ENCODE measurements at regions not wholly inside any gene's neighbourhood (a gene's known extent, or its start where the extent isn't known, plus 50 kb on each side); places are given as distances from the start of the nearest gene placed in this dataset.

DNA sequence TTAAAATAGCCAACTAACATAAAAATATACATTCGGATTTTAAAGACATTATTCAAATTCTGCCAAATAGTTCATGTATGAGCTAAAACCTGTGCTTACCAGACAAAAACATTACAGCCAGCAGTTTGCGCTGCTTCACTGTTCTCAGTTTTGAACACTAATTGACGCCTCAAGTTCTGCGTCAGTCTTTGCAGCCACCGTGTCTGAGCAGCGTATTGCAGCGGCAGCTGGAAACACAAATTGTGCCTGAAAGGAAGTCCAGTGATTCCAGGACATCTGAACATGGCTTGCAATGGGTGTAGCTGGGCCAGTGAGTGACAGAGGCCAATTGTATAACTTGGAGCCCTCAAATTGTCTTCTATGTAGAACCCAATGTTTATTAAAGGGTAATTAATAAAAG is 267.6 kb downstream of the TFCP2L1 start:
- Histone ChIP-seq H3K4me3 (ENCODE audit: low read depth, low read length) (no peak overlapping the region), H3K27ac (no peak overlapping the region), H3K9me3 (ENCODE audit: control insufficient read depth, low read length) (no peaks in the 10 kb centered on the region), H3K27me3 (ENCODE audit: control insufficient read depth, insufficient read depth, low read length) (no peaks in the 10 kb centered on the region), H3K4me2 (ENCODE audit: low read length) (no peak overlapping the region), H3K4me1 (no peaks in the 10 kb centered on the region), H3K36me3 (ENCODE audit: control insufficient read depth, insufficient read depth, low read length) (no peaks in the 10 kb centered on the region), H3K9ac (no peak overlapping the region), H3K79me2 (no peaks in the 10 kb centered on the region), H2AFZ (no peak overlapping the region)
- TF ChIP-seq, protein P1, sequence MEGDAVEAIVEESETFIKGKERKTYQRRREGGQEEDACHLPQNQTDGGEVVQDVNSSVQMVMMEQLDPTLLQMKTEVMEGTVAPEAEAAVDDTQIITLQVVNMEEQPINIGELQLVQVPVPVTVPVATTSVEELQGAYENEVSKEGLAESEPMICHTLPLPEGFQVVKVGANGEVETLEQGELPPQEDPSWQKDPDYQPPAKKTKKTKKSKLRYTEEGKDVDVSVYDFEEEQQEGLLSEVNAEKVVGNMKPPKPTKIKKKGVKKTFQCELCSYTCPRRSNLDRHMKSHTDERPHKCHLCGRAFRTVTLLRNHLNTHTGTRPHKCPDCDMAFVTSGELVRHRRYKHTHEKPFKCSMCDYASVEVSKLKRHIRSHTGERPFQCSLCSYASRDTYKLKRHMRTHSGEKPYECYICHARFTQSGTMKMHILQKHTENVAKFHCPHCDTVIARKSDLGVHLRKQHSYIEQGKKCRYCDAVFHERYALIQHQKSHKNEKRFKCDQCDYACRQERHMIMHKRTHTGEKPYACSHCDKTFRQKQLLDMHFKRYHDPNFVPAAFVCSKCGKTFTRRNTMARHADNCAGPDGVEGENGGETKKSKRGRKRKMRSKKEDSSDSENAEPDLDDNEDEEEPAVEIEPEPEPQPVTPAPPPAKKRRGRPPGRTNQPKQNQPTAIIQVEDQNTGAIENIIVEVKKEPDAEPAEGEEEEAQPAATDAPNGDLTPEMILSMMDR (IDR thresholded peaks at IDR 0.05) = no peak

DNA sequence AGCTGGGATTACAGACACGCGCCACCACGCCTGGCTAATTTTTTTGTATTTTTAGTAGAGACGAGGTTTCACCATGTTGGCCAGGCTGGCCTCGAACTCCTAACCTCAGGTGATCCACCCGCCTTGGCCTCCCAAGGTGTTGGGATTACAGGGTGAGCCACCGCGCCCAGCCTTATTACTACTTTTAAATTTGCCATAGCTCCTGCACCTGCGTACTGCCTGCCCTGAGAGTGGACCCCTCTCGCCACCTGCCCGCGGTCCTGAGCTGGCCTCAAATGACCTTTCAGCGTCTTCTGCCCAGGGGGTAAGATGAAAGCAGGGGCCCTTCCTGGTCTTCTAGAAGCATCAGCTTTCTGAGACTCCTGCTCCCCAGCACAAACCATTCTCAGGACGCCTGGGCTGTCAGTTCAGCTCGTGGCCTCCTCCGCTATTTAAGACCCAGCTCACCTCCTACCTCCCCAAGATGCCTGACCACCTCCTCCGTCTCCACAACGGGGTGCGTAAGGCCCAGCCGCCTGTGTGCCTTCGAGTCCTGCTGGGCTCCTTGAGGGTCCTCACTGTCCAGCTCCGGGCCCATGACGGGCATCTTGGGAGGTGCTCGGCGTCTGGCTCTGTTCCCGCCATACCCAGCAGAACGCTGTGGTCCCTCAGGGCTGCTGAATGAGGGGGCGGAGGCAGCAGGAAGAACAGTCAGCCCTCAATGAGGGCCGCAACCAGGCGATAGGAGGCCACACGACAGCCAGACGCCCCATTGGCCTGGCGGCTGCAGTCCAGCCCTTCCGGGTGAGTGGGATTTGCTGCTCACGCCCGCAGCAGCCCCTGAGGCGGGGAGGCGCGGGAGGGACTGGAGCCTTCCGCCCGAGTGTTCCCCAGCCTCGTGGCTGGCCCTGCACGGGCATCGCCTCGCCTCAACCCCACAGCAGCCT is 266.6 kb downstream of the TFCP2L1 start:
- no peak overlapping the region for H3K4me2 ChIP-seq (ENCODE audit: low read length)
- peak overlapping the region; percentile 56 for H2AFZ ChIP-seq
- no peaks in the 10 kb centered on the region for H3K4me1 ChIP-seq
- no peaks in the 10 kb centered on the region for H3K36me3 ChIP-seq (ENCODE audit: control insufficient read depth, insufficient read depth, low read length)
- no peaks in the 10 kb centered on the region for H3K9me3 ChIP-seq (ENCODE audit: control insufficient read depth, low read length)
- H3K27me3 ChIP-seq (ENCODE audit: control insufficient read depth, insufficient read depth, low read length) = no peaks in the 10 kb centered on the region
- no peak overlapping the region for H3K4me3 ChIP-seq (ENCODE audit: low read depth, low read length)
- H3K27ac ChIP-seq = no peak overlapping the region
- H3K79me2 ChIP-seq = no peaks in the 10 kb centered on the region
- TF ChIP-seq, protein P1 (IDR thresholded peaks at IDR 0.05) = no peak
- no peak overlapping the region for H3K9ac ChIP-seq

DNA sequence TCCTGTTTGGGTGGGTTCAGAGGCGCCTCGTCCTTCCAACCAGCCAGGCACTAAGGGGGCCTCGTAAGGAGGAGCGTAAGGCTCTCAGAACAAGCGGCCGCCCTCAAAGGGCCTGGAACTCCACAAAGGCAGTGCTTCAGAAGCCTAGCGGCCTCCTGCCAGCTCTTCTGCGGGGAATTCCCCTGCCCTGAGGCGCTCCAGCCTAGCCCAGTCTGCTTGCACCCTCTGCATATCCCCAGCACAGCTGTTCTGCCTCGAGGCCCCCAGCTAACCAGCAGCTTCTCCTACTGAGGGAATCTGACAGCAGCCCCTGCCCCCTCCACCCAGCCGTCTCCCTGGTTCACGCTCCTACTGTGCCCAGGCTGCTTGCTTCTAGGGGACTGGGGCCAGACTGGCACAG is 265.9 kb downstream of the TFCP2L1 start:
- no peaks in the 10 kb centered on the region for H3K27me3 ChIP-seq (ENCODE audit: control insufficient read depth, insufficient read depth, low read length)
- H3K27ac ChIP-seq = no peak overlapping the region
- H3K4me2 ChIP-seq (ENCODE audit: low read length) = no peak overlapping the region
- H3K9ac ChIP-seq = no peak overlapping the region
- no peaks in the 10 kb centered on the region for H3K79me2 ChIP-seq
- H3K4me1 ChIP-seq = no peaks in the 10 kb centered on the region
- H3K4me3 ChIP-seq (ENCODE audit: low read depth, low read length) = no peak overlapping the region
- H3K9me3 ChIP-seq (ENCODE audit: control insufficient read depth, low read length) = no peaks in the 10 kb centered on the region
- H3K36me3 ChIP-seq (ENCODE audit: control insufficient read depth, insufficient read depth, low read length) = no peaks in the 10 kb centered on the region
- H2AFZ ChIP-seq = peak overlapping the region; percentile 56
- TF ChIP-seq, protein P1 (IDR thresholded peaks at IDR 0.05) = no peak

DNA sequence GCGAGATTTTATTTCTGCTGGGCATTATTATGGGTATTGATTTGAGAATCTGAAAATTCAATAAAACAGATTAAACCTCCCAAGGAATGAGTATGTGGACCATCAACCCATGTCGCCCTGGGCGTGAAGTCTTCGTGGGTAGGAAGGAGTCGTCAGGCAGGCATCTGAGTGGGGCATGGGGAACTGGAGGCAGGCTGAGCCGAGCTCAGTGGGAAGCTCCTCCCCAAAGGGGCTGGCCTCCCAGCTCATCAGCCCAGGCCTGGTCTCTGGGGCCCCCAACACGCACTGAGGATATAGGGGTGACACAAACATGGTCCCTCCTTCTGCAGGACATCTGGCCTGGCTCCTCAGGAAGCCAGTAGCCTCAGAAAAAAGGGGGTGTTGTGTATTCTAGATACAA is 265.2 kb downstream of the TFCP2L1 start:
- Histone ChIP-seq H3K36me3 (ENCODE audit: control insufficient read depth, insufficient read depth, low read length) (no peaks in the 10 kb centered on the region), H3K4me3 (ENCODE audit: low read depth, low read length) (no peak overlapping the region), H3K27ac (no peak overlapping the region), H3K4me1 (no peaks in the 10 kb centered on the region), H3K4me2 (ENCODE audit: low read length) (no peak overlapping the region), H2AFZ (no peak overlapping the region), H3K27me3 (ENCODE audit: control insufficient read depth, insufficient read depth, low read length) (no peaks in the 10 kb centered on the region), H3K79me2 (no peaks in the 10 kb centered on the region), H3K9ac (no peak overlapping the region), H3K9me3 (ENCODE audit: control insufficient read depth, low read length) (no peaks in the 10 kb centered on the region)
- TF ChIP-seq, protein P1 (IDR thresholded peaks at IDR 0.05) = no peak

DNA sequence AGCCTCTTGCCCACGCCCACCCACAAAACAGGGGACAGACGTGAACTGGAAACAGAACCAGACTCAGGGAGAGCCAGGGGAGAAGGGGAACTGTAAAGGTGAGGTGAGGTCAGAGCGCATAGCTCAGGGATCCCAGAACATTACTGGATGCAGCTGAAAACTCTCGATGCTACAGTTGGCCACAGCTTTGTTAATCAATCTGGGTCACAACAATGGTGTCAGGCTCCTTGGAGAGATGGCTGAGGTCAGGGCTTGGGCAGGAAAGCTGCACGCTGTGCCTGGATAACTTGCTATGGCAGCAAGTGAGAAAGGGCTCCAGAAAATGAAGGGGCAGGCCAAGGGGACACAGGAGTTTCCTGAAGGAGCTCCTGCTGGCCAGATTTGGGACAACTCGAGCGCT is 263.3 kb downstream of the TFCP2L1 start:
- H2AFZ ChIP-seq = no peak overlapping the region
- no peaks in the 10 kb centered on the region for H3K79me2 ChIP-seq
- no peak overlapping the region for H3K9ac ChIP-seq
- H3K27me3 ChIP-seq (ENCODE audit: control insufficient read depth, insufficient read depth, low read length) = no peaks in the 10 kb centered on the region
- H3K4me3 ChIP-seq (ENCODE audit: low read depth, low read length) = no peak overlapping the region
- H3K4me2 ChIP-seq (ENCODE audit: low read length) = no peak overlapping the region
- H3K27ac ChIP-seq = no peak overlapping the region
- no peaks in the 10 kb centered on the region for H3K36me3 ChIP-seq (ENCODE audit: control insufficient read depth, insufficient read depth, low read length)
- TF ChIP-seq, protein P1 (IDR thresholded peaks at IDR 0.05) = no peak
- H3K9me3 ChIP-seq (ENCODE audit: control insufficient read depth, low read length) = no peaks in the 10 kb centered on the region
- H3K4me1 ChIP-seq = no peaks in the 10 kb centered on the region

All from parathyroid adenoma (tissue), 2 donors.